Activated B cell treated with CpG ODN at 0.5 μM for 24 hours (primary cell): ENCODE measurements at regions not wholly inside any gene's neighbourhood (a gene's known extent, or its start where the extent isn't known, plus 50 kb on each side); places are given as distances from the start of the nearest gene placed in this dataset.

Experiments
- ATAC-seq: fragments of 200-7000 bp; cut with Tn5 transposase; one replicate; pipeline ENCODE4 v1.10.0; 2021; ENCODE audit warnings: low read depth, mild to moderate bottlenecking, moderate library complexity
- CTCF ChIA-PET: fragments of 350-600 bp; sonication (Branson Sonifier 250); formaldehyde crosslinking; loops from one replicate; lab custom pipeline; 2021; ENCODE audit warnings: antibody characterized with exemption; lab: Charles Lee
- POLR2A ChIA-PET: fragments of 350-600 bp; sonication (Branson Sonifier 250); formaldehyde crosslinking; loops from one replicate; lab custom pipeline; 2021; ENCODE audit warnings: antibody characterized with exemption; lab: Charles Lee
- DNase-seq: peaks from one replicate; pipeline ENCODE4 v3.0.0; 2022
- H3K27ac Mint-ChIP-seq: one replicate; pipeline ENCODE4 v1.8.0; 2020; ENCODE audit warnings: mixed read lengths
- H3K27me3 Mint-ChIP-seq: one replicate; pipeline ENCODE4 v1.8.0; 2021; ENCODE audit warnings: mixed read lengths
- H3K36me3 Mint-ChIP-seq: one replicate; pipeline ENCODE4 v1.8.0; 2021; ENCODE audit warnings: low read depth, mixed read lengths
- H3K4me1 Mint-ChIP-seq: one replicate; pipeline ENCODE4 v1.8.0; 2021; ENCODE audit warnings: mixed read lengths
- H3K4me3 Mint-ChIP-seq: one replicate; pipeline ENCODE4 v1.8.0; 2020; ENCODE audit warnings: mild to moderate bottlenecking, mixed read lengths
- H3K9me3 Mint-ChIP-seq: one replicate; pipeline ENCODE4 v1.8.0; 2020; ENCODE audit warnings: mixed read lengths
- CTCF ChIP-seq: fragments of 200-600 bp; IDR thresholded peaks from one replicate; pipeline ENCODE4 v1.8.0; 2022; ENCODE audit warnings: antibody characterized with exemption, mild to moderate bottlenecking
- intact Hi-C: fragments of 100-400 bp; cut with micrococcal nuclease; formaldehyde crosslinking; loops from one replicate; pipeline ENCODE4 v1.15.1; 2024

DNA sequence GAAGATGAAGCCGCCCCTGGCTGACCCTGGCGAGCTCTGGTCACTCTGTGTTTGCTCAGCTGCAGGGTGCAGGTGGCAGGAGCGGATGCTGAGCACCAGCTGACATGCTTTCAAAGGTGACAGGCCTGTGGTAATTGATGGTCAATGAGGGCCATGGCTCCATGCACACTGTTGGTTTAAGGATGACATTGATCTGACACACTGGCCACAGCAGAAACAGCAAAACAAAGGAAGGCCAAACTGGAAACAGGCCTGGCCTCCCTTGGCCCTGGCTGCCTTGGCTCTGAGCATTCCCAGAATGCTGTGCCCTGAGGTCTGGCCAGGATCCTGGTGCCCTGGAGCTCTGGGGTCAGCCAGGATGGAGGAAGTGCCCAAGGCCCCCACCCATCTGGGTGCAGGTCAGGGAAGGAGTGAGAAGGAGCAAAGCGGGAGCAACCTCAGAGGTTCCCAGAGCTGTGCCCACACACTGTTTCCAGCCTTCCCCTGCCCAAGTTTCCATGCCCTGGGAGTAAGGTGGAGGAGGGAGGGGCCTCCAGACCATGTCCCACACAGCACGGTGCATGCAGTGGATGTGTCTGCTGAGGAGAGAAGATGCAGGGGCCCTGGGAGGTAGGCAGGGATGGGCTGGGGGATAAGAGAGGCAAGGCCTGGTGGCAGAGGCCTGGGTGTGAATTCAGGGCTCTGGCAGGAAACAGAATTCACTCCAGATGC is 302.2 kb downstream of the RPS24 start:
- H3K27ac Mint-ChIP-seq = no peak overlapping the region
- DNase-seq = no peak
- H3K36me3 Mint-ChIP-seq = no peaks in the 10 kb centered on the region
- no peaks in the 10 kb centered on the region for H3K4me1 Mint-ChIP-seq
- no peak for TF ChIP-seq CTCF
- peaks cover 14% of the 10 kb centered on the region for H3K27me3 Mint-ChIP-seq
- H3K4me3 Mint-ChIP-seq = no peak overlapping the region
- ChIA-PET POLR2A (no interaction called here), CTCF (no interaction called here)
- no peaks in the 10 kb centered on the region for H3K9me3 Mint-ChIP-seq
- intact Hi-C loops = no loop called here
- no peak for ATAC-seq

GRCh38 chr10:78336402-78336791 is 302.7 kb downstream of the RPS24 start:
- Mint-ChIP-seq H3K27ac (no peak overlapping the region), H3K4me3 (no peak overlapping the region), H3K9me3 (no peaks in the 10 kb centered on the region), H3K4me1 (no peaks in the 10 kb centered on the region), H3K36me3 (no peaks in the 10 kb centered on the region), H3K27me3 (peaks cover 11% of the 10 kb centered on the region)
- no peak for TF ChIP-seq CTCF
- ChIA-PET CTCF (no interaction called here), POLR2A (no interaction called here)
- intact Hi-C loops = no loop called here
- DNase-seq (no peak), ATAC-seq (no peak)

DNA sequence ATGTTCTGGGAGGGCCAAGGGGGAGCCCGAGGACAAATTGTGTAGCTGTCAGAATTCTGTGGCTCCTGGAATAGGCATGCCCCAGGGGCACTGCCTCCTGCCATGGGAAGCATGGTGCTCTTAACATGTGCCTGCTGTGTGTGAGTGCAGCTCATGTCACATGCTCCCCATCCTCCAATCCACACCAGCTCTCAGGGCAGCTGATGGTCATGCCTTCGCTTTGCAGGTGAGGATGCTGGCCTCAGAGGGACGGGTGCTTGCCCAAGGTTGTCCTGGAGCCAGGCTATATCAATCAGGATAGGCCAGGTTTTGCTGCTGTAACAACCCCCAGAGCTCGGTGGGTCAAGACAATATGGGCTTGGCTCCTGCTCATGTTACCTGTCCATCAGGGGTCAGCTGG is 303.4 kb downstream of the RPS24 start:
- intact Hi-C loops = no loop called here
- POLR2A ChIA-PET = no interaction called here
- no peak for TF ChIP-seq CTCF
- no peak overlapping the region for H3K4me3 Mint-ChIP-seq
- H3K36me3 Mint-ChIP-seq = no peaks in the 10 kb centered on the region
- no peak for ATAC-seq
- peaks cover 8% of the 10 kb centered on the region for H3K27me3 Mint-ChIP-seq
- DNase-seq = no peak
- H3K9me3 Mint-ChIP-seq = no peaks in the 10 kb centered on the region
- CTCF ChIA-PET = no interaction called here
- no peak overlapping the region for H3K27ac Mint-ChIP-seq
- no peaks in the 10 kb centered on the region for H3K4me1 Mint-ChIP-seq

GRCh38 chr10:78337646-78338391 is 304.2 kb downstream of the RPS24 start:
- peaks cover 5% of the 10 kb centered on the region for H3K27me3 Mint-ChIP-seq
- TF ChIP-seq CTCF = no peak
- no peak overlapping the region for H3K4me3 Mint-ChIP-seq
- H3K27ac Mint-ChIP-seq = no peak overlapping the region
- no peaks in the 10 kb centered on the region for H3K4me1 Mint-ChIP-seq
- intact Hi-C loops = no loop called here
- no peaks in the 10 kb centered on the region for H3K36me3 Mint-ChIP-seq
- ChIA-PET CTCF (no interaction called here), POLR2A (no interaction called here)
- no peak for ATAC-seq
- DNase-seq = no peak
- H3K9me3 Mint-ChIP-seq = no peaks in the 10 kb centered on the region

- ATAC-seq (no peak), DNase-seq (no peak)
- Mint-ChIP-seq H3K4me3 (no peak overlapping the region), H3K27ac (no peak overlapping the region), H3K9me3 (no peaks in the 10 kb centered on the region), H3K27me3 (no peaks in the 10 kb centered on the region), H3K36me3 (no peaks in the 10 kb centered on the region), H3K4me1 (no peaks in the 10 kb centered on the region)
- intact Hi-C loops = no loop called here
- ChIA-PET POLR2A (no interaction called here), CTCF (no interaction called here)
- TF ChIP-seq CTCF = no peak
These were observed 305.1 kb downstream of the RPS24 start for GRCh38 chr10:78338717-78339116.
